HCT116 (cell line): ENCODE measurements at regions not wholly inside any gene's neighbourhood (a gene's known extent, or its start where the extent isn't known, plus 50 kb on each side); places are given as distances from the start of the nearest gene placed in this dataset.
"Not testable (repeated sequence)": the region's sequence is repeated elsewhere in the genome, so short reads cannot be mapped to it uniquely, and the experiment has no call there.

Source experiments
- ATAC-seq: fragments of 200-7000 bp; cut with Tn5 transposase; 2 replicates; pipeline ENCODE4 v1.9.1; 2020; ENCODE audit warnings: mild to moderate bottlenecking, moderate library complexity
- BruUV-seq: library from RNA; stranded (reverse); fragments of 400-500 nt; replicated peaks from 2 replicates; lab custom pipeline; 2021; lab: Mats Ljungman, UMichigan
- CTCF ChIA-PET: fragments of 300-600 bp; sonication (Branson Sonifier 250); formaldehyde crosslinking; loops from one replicate; lab custom pipeline; 2021; ENCODE audit warnings: antibody characterized with exemption; lab: Charles Lee
- POLR2A ChIA-PET: fragments of 300-600, 350-600 bp; sonication (Branson Sonifier 250); formaldehyde crosslinking; loops from one replicate; lab custom pipeline; 2021; ENCODE audit warnings: antibody characterized with exemption; lab: Charles Lee
- RAD21 ChIA-PET, 2 experiments: fragments of 300-600 bp; sonication (Branson Sonifier 250); formaldehyde crosslinking; loops; one replicate each; lab custom pipeline; 2023; ENCODE audit warnings: low total read pairs in 2 of 2; ENCODE audit not compliant: uncharacterized antibody in 2 of 2, unreplicated experiment in 2 of 2, low non-redundant PET in 1 of 2; lab: Charles Lee
- DNase-seq: peaks from one replicate; pipeline ENCODE4 v3.0.0-alpha.2; 2010; ENCODE audit warnings: low read depth, low spot score
- H2AFZ ChIP-seq: fragments of 200-600 bp; shearing (Covaris generic), sonication (generic); 2 replicates; pipeline ENCODE4 v1.6.1; 2017; ENCODE audit warnings: low read depth, mixed run types, mixed read lengths, antibody characterized with exemption, low read length; ENCODE audit not compliant: poor library complexity, severe bottlenecking
- H3K27ac ChIP-seq: 2 replicates; pipeline ENCODE4 v1.5.1; 2012; ENCODE audit warnings: low read depth, low read length
- H3K27me3 ChIP-seq: fragments of 200-600 bp; sonication (generic); 2 replicates; pipeline ENCODE4 v1.6.1; 2016; ENCODE audit warnings: mixed run types, low read length, mixed read lengths; ENCODE audit not compliant: insufficient read depth
- H3K36me3 ChIP-seq, 2 experiments: fragments of 200-500 bp in 1 of 2; fragments of 200-600 bp in 1 of 2; sonication (Bioruptor generic) in 1 of 2; sonication (generic) in 1 of 2; 2 replicates each; pipeline versions ENCODE4 v1.5.1 to v1.6.1; 2014 to 2016; ENCODE audit warnings: low read length in 2 of 2, inconsistent platforms in 1 of 2, mixed read lengths in 1 of 2, mixed run types in 1 of 2; ENCODE audit not compliant: insufficient read depth in 2 of 2, control insufficient read depth in 1 of 2
- H3K4me1 ChIP-seq, 2 experiments: fragments of 200-600 bp in 1 of 2; sonication (generic) in 1 of 2; 2 replicates each; pipeline versions ENCODE4 v1.5.1 to v1.6.1; 2012 to 2017; ENCODE audit warnings: low read length in 2 of 2, inconsistent platforms in 1 of 2, mild to moderate bottlenecking in 1 of 2, mixed read lengths in 1 of 2, mixed run types in 1 of 2, moderate library complexity in 1 of 2; ENCODE audit not compliant: insufficient read depth in 2 of 2, control insufficient read depth in 1 of 2
- H3K4me2 ChIP-seq: fragments of 200-600 bp; sonication (generic); 2 replicates; pipeline ENCODE4 v1.6.1; 2017; ENCODE audit warnings: mixed run types, low read length, mixed read lengths
- H3K4me3 ChIP-seq, 2 experiments: fragments of 200-600 bp in 1 of 2; sonication (generic) in 1 of 2; replicated peaks in 1 of 2; 2 replicates each; pipeline ENCODE4 v1.5.1; 2011 to 2016; ENCODE audit warnings: low read length in 2 of 2, control low read depth in 1 of 2, low read depth in 1 of 2, mild to moderate bottlenecking in 1 of 2, mixed read lengths in 1 of 2, mixed run types in 1 of 2
- H3K79me2 ChIP-seq: fragments of 200-600 bp; sonication (generic); 2 replicates; pipeline ENCODE4 v1.6.1; 2017; ENCODE audit warnings: mild to moderate bottlenecking, mixed run types, low read length, moderate library complexity, mixed read lengths; ENCODE audit not compliant: insufficient read depth
- H3K9ac ChIP-seq: fragments of 200-600 bp; sonication (generic); 2 replicates; pipeline ENCODE4 v1.6.1; 2016; ENCODE audit warnings: low read length, mixed read lengths
- H3K9me2 ChIP-seq: fragments of 200-600 bp; sonication (generic), shearing (Covaris generic); 2 replicates; pipeline ENCODE4 v1.6.1; 2017; ENCODE audit warnings: mixed run types, mild to moderate bottlenecking, moderate library complexity; ENCODE audit not compliant: insufficient read depth
- H3K9me3 ChIP-seq, 2 experiments: fragments of 200-500 bp in 1 of 2; fragments of 200-600 bp in 1 of 2; sonication (Bioruptor generic) in 1 of 2; sonication (generic) in 1 of 2; 2 replicates each; pipeline ENCODE4 v1.6.1; 2014 to 2017; ENCODE audit warnings: low read length in 2 of 2, mixed read lengths in 2 of 2, inconsistent platforms in 1 of 2, low read depth in 1 of 2, mild to moderate bottlenecking in 1 of 2, mixed run types in 1 of 2, moderate library complexity in 1 of 2; ENCODE audit not compliant: control insufficient read depth in 1 of 2, insufficient read depth in 1 of 2
- H4K20me1 ChIP-seq: fragments of 200-600 bp; sonication (generic), shearing (Covaris generic); 2 replicates; pipeline ENCODE4 v1.6.1; 2017; ENCODE audit warnings: mixed run types, mild to moderate bottlenecking, moderate library complexity; ENCODE audit not compliant: insufficient read depth
- CBX3 ChIP-seq: IDR thresholded peaks from 2 replicates; pipeline ENCODE4 v1.6.1; 2012; ENCODE audit warnings: low read depth
- CEBPB ChIP-seq: IDR thresholded peaks from 2 replicates; pipeline ENCODE4 v1.6.1; 2012; ENCODE audit warnings: low read depth
- EGR1 ChIP-seq: IDR thresholded peaks from 2 replicates; pipeline ENCODE4 v1.6.1; 2012; ENCODE audit warnings: low read depth
- POLR2A ChIP-seq: IDR thresholded peaks from 2 replicates; pipeline ENCODE4 v1.7.0; 2011; ENCODE audit warnings: borderline replicate concordance; ENCODE audit not compliant: insufficient read depth, insufficient read length; ENCODE audit errors: extremely low read depth
- RAD21 ChIP-seq: IDR thresholded peaks from 2 replicates; pipeline ENCODE4 v1.6.1; 2012; ENCODE audit warnings: low read depth, mild to moderate bottlenecking
- SIN3A ChIP-seq: IDR thresholded peaks from 2 replicates; pipeline ENCODE4 v1.6.1; 2012; ENCODE audit warnings: low read depth
- SP1 ChIP-seq: IDR thresholded peaks from 2 replicates; pipeline ENCODE4 v1.6.1; 2012; ENCODE audit warnings: low read depth
- SRF ChIP-seq: IDR thresholded peaks from 2 replicates; pipeline ENCODE4 v1.6.1; 2012; ENCODE audit warnings: low read depth
- TCF7L2 ChIP-seq: IDR thresholded peaks from 2 replicates; pipeline ENCODE4 v1.7.0; 2011; ENCODE audit warnings: borderline replicate concordance, inconsistent platforms; ENCODE audit not compliant: insufficient read depth, insufficient read length; ENCODE audit errors: extremely low read depth
- YY1 ChIP-seq: IDR thresholded peaks from 2 replicates; pipeline ENCODE4 v1.6.1; 2011; ENCODE audit warnings: low read length, low read depth, moderate library complexity, mild to moderate bottlenecking; ENCODE audit not compliant: insufficient replicate concordance; ENCODE audit errors: extremely low read depth
- intact Hi-C: fragments of 100-400 bp; cut with micrococcal nuclease; formaldehyde crosslinking; loops from 2 replicates; pipeline ENCODE4 v1.10.0; 2022
- TF ChIP-seq, protein P1 (sequence below), 3 experiments: fragments of 200-600 bp in 1 of 3; sonication (generic) in 1 of 3; IDR thresholded peaks in 2 of 3; conservative IDR thresholded peaks in 1 of 3; 2 replicates each; pipeline ENCODE4 v1.5.1; 2012 to 2017; ENCODE audit warnings: low read depth in 2 of 3, low read length in 2 of 3, antibody characterized with exemption in 1 of 3, borderline replicate concordance in 1 of 3, control low read depth in 1 of 3, mild to moderate bottlenecking in 1 of 3, mixed read lengths in 1 of 3, mixed run types in 1 of 3, moderate library complexity in 1 of 3; ENCODE audit not compliant: insufficient read depth in 1 of 3
- TF ChIP-seq, protein P2 (sequence below): IDR thresholded peaks from 2 replicates; pipeline ENCODE4 v1.6.1; 2012; ENCODE audit warnings: low read depth
- TF ChIP-seq, protein P3 (sequence below): IDR thresholded peaks from 2 replicates; pipeline ENCODE4 v1.6.1; 2011; ENCODE audit warnings: mild to moderate bottlenecking, low read length, moderate library complexity; ENCODE audit not compliant: insufficient replicate concordance; ENCODE audit errors: extremely low read depth

DNA sequence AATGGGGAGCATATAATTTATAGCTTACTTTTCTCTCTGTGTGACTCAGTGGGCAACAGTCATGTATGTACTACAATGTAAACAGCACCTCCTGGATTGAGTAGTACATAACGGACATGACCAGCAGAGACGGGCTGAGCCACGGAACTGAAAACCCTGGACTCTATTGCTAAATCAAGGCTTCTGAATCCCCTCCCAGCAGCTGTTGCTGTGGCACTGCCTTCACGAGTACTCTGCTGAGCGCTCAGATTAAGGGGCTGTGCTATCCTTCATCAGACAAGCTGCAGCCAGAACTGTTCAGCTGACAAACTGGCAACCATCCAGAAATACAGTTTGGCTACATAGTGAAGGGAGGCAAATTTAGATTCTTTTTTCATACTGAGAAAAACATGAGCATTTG is 131.3 kb upstream of the CCDC180 start:
- intact Hi-C loops: no loop called here
- CTCF ChIA-PET: no interaction called here
- ATAC-seq: no peak

DNA sequence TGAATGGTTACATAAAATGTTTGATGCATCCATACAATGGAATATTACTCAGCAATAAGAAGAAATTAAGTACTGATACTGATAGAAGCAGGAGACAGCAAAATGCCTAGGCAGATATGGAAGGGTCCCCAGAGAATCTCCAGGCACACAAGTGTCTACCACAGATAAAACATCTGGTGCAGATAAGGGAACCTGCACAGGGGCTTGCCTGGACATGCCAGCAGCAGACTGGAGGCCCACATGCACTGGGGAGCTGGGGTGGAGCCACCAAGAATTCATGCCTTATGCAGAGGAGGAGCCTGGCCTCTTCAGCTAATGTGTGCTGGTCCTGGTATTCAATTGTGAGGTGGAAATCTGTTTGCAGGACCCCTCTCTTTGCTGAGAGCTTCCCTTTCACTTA is 129.2 kb upstream of the CTSV start:
- H3K4me1 ChIP-seq, BruUV-seq, RAD21 ChIA-PET, H3K79me2 ChIP-seq, CTCF ChIA-PET, H3K27ac ChIP-seq, H3K4me2 ChIP-seq, H2AFZ ChIP-seq, H3K36me3 ChIP-seq, intact Hi-C loops, DNase-seq, POLR2A ChIA-PET, H3K27me3 ChIP-seq, H4K20me1 ChIP-seq, H3K9me3 ChIP-seq, H3K9ac ChIP-seq, H3K4me3 ChIP-seq, ATAC-seq, H3K9me2 ChIP-seq: not testable (repeated sequence)

More for the DNA sequence above, 131.3 kb upstream of the CCDC180 start:
- H3K27ac ChIP-seq: no peak overlapping the region
- H3K4me2 ChIP-seq: no peak overlapping the region
- H3K27me3 ChIP-seq: no peaks in the 10 kb centered on the region
- BruUV-seq: no TSS peak
- TF ChIP-seq SRF (no peak), TCF7L2 (no peak), YY1 (no peak), CBX3 (no peak), CEBPB (no peak), SIN3A (no peak), RAD21 (no peak), EGR1 (no peak), POLR2A (no peak), SP1 (no peak)
- TF ChIP-seq, protein P1, sequence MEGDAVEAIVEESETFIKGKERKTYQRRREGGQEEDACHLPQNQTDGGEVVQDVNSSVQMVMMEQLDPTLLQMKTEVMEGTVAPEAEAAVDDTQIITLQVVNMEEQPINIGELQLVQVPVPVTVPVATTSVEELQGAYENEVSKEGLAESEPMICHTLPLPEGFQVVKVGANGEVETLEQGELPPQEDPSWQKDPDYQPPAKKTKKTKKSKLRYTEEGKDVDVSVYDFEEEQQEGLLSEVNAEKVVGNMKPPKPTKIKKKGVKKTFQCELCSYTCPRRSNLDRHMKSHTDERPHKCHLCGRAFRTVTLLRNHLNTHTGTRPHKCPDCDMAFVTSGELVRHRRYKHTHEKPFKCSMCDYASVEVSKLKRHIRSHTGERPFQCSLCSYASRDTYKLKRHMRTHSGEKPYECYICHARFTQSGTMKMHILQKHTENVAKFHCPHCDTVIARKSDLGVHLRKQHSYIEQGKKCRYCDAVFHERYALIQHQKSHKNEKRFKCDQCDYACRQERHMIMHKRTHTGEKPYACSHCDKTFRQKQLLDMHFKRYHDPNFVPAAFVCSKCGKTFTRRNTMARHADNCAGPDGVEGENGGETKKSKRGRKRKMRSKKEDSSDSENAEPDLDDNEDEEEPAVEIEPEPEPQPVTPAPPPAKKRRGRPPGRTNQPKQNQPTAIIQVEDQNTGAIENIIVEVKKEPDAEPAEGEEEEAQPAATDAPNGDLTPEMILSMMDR (IDR thresholded peaks at IDR 0.05 in 2 of 3, conservative IDR thresholded peaks at IDR 0.05 in 1 of 3; ENCODE audit: borderline replicate concordance in 1 of 3, insufficient read depth in 1 of 3, low read depth in 2 of 3, low read length in 2 of 3): no peak
- TF ChIP-seq, protein P2, sequence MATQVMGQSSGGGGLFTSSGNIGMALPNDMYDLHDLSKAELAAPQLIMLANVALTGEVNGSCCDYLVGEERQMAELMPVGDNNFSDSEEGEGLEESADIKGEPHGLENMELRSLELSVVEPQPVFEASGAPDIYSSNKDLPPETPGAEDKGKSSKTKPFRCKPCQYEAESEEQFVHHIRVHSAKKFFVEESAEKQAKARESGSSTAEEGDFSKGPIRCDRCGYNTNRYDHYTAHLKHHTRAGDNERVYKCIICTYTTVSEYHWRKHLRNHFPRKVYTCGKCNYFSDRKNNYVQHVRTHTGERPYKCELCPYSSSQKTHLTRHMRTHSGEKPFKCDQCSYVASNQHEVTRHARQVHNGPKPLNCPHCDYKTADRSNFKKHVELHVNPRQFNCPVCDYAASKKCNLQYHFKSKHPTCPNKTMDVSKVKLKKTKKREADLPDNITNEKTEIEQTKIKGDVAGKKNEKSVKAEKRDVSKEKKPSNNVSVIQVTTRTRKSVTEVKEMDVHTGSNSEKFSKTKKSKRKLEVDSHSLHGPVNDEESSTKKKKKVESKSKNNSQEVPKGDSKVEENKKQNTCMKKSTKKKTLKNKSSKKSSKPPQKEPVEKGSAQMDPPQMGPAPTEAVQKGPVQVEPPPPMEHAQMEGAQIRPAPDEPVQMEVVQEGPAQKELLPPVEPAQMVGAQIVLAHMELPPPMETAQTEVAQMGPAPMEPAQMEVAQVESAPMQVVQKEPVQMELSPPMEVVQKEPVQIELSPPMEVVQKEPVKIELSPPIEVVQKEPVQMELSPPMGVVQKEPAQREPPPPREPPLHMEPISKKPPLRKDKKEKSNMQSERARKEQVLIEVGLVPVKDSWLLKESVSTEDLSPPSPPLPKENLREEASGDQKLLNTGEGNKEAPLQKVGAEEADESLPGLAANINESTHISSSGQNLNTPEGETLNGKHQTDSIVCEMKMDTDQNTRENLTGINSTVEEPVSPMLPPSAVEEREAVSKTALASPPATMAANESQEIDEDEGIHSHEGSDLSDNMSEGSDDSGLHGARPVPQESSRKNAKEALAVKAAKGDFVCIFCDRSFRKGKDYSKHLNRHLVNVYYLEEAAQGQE: no peak
- TF ChIP-seq, protein P3, sequence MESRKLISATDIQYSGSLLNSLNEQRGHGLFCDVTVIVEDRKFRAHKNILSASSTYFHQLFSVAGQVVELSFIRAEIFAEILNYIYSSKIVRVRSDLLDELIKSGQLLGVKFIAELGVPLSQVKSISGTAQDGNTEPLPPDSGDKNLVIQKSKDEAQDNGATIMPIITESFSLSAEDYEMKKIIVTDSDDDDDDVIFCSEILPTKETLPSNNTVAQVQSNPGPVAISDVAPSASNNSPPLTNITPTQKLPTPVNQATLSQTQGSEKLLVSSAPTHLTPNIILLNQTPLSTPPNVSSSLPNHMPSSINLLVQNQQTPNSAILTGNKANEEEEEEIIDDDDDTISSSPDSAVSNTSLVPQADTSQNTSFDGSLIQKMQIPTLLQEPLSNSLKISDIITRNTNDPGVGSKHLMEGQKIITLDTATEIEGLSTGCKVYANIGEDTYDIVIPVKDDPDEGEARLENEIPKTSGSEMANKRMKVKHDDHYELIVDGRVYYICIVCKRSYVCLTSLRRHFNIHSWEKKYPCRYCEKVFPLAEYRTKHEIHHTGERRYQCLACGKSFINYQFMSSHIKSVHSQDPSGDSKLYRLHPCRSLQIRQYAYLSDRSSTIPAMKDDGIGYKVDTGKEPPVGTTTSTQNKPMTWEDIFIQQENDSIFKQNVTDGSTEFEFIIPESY: no peak
- ChIA-PET POLR2A (no interaction called here), RAD21 (no interaction called here)
- DNase-seq: no peak
- H3K9ac ChIP-seq: no peak overlapping the region
- H3K79me2 ChIP-seq: no peaks in the 10 kb centered on the region
- H3K36me3 ChIP-seq: no peaks in the 10 kb centered on the region
- H3K9me3 ChIP-seq: no peaks in the 10 kb centered on the region
- no peaks in the 10 kb centered on the region for H3K9me2 ChIP-seq
- H2AFZ ChIP-seq: no peak overlapping the region
- H3K4me3 ChIP-seq: no peak overlapping the region
- no peaks in the 10 kb centered on the region for H4K20me1 ChIP-seq
- no peaks in the 10 kb centered on the region for H3K4me1 ChIP-seq
